Epidermal melanocyte (primary cell): ENCODE measurements at regions not wholly inside any gene's neighbourhood (a gene's known extent, or its start where the extent isn't known, plus 50 kb on each side); places are given as distances from the start of the nearest gene placed in this dataset.

ENCODE experiments used
- DNase-seq: peaks from one replicate; pipeline ENCODE4 v3.0.0; 2011; ENCODE audit warnings: low spot score; ENCODE audit not compliant: insufficient read length

- DNase-seq = no peak
Measured at GRCh38 chr9:89792189-89793123, 187.6 kb downstream of the GADD45G start.

GRCh38 chr9:89793124-89793495 lies 188.3 kb downstream of the GADD45G start:
- no peak for DNase-seq

- no peak for DNase-seq
Measured at GRCh38 chr9:89793551-89793950, 188.7 kb downstream of the GADD45G start.

GRCh38 chr9:89794918-89795317 lies 190.1 kb downstream of the GADD45G start:
- no peak for DNase-seq

GRCh38 chr9:89795538-89796195 lies 190.9 kb downstream of the GADD45G start:
- DNase-seq = no peak

GRCh38 chr9:89796606-89797005 lies 191.8 kb downstream of the GADD45G start:
- DNase-seq = no peak

- DNase-seq = no peak
Measured at GRCh38 chr9:89797255-89797654, 192.4 kb downstream of the GADD45G start.

- no peak for DNase-seq
Measured at GRCh38 chr9:89797937-89798455, 193.2 kb downstream of the GADD45G start.

GRCh38 chr9:89798547-89799120 lies 193.8 kb downstream of the GADD45G start:
- DNase-seq = no peak

GRCh38 chr9:89799221-89799620 lies 194.4 kb downstream of the GADD45G start:
- DNase-seq = no peak

- DNase-seq = no peak
Measured at GRCh38 chr9:89799766-89800165, 195.0 kb downstream of the GADD45G start.

- DNase-seq = no peak
Measured at GRCh38 chr9:89801341-89801740, 196.5 kb downstream of the GADD45G start.

GRCh38 chr9:89801742-89802670 lies 197.2 kb downstream of the GADD45G start:
- no peak for DNase-seq

GRCh38 chr9:89802781-89803355 lies 198.1 kb downstream of the GADD45G start:
- DNase-seq = no peak

GRCh38 chr9:89803403-89803802 lies 198.6 kb downstream of the GADD45G start:
- DNase-seq = no peak

- DNase-seq = no peak
Measured at GRCh38 chr9:89804766-89805531, 200.1 kb downstream of the GADD45G start.

GRCh38 chr9:89805571-89806292 lies 200.9 kb downstream of the GADD45G start:
- DNase-seq = no peak

GRCh38 chr9:89806371-89807100 lies 201.7 kb downstream of the GADD45G start:
- DNase-seq = no peak

GRCh38 chr9:89807101-89807395 lies 202.2 kb downstream of the GADD45G start:
- DNase-seq = no peak
